Glomerular visceral epithelial cell (primary cell): ENCODE measurements at regions not wholly inside any gene's neighbourhood (a gene's known extent, or its start where the extent isn't known, plus 50 kb on each side); places are given as distances from the start of the nearest gene placed in this dataset.

Experiments
- DNase-seq: peaks from one replicate; pipeline ENCODE4 v3.0.0-alpha.2; 2016; ENCODE audit errors: extremely low spot score

- DNase-seq: no peak
These were observed 499.3 kb upstream of the ADAMTS16 start for GRCh38 chr5:4640795-4641194.

- DNase-seq: no peak
These were observed 497.6 kb upstream of the ADAMTS16 start for GRCh38 chr5:4642525-4642924.

GRCh38 chr5:4643190-4643589 lies 496.9 kb upstream of the ADAMTS16 start:
- no peak for DNase-seq

GRCh38 chr5:4643960-4644359 lies 496.2 kb upstream of the ADAMTS16 start:
- no peak for DNase-seq

- no peak for DNase-seq
These were observed 493.3 kb upstream of the ADAMTS16 start for GRCh38 chr5:4646715-4647375.

- DNase-seq: no peak
These were observed 492.2 kb upstream of the ADAMTS16 start for GRCh38 chr5:4647955-4648354.

- DNase-seq: no peak
These were observed 488.1 kb upstream of the ADAMTS16 start for GRCh38 chr5:4651806-4652565.

GRCh38 chr5:4653475-4653874 lies 486.7 kb upstream of the ADAMTS16 start:
- DNase-seq: no peak

- no peak for DNase-seq
These were observed 480.3 kb upstream of the ADAMTS16 start for GRCh38 chr5:4659851-4660250.

- no peak for DNase-seq
These were observed 478.8 kb upstream of the ADAMTS16 start for GRCh38 chr5:4661326-4661725.

GRCh38 chr5:4661836-4662235 lies 478.3 kb upstream of the ADAMTS16 start:
- DNase-seq: no peak

GRCh38 chr5:4662756-4663155 lies 477.4 kb upstream of the ADAMTS16 start:
- DNase-seq: no peak

GRCh38 chr5:4665911-4666310 lies 474.2 kb upstream of the ADAMTS16 start:
- no peak for DNase-seq

GRCh38 chr5:4674166-4674565 lies 466.0 kb upstream of the ADAMTS16 start:
- DNase-seq: no peak

- no peak for DNase-seq
These were observed 463.2 kb upstream of the ADAMTS16 start for GRCh38 chr5:4676934-4677333.

GRCh38 chr5:4684946-4685345 lies 455.2 kb upstream of the ADAMTS16 start:
- DNase-seq: no peak

- no peak for DNase-seq
These were observed 441.5 kb upstream of the ADAMTS16 start for GRCh38 chr5:4698596-4698995.

GRCh38 chr5:4699592-4699991 lies 440.5 kb upstream of the ADAMTS16 start:
- DNase-seq: no peak

- no peak for DNase-seq
These were observed 440.1 kb upstream of the ADAMTS16 start for GRCh38 chr5:4700069-4700468.

- no peak for DNase-seq
These were observed 439.3 kb upstream of the ADAMTS16 start for GRCh38 chr5:4700871-4701270.

- no peak for DNase-seq
These were observed 436.1 kb upstream of the ADAMTS16 start for GRCh38 chr5:4703931-4704458.

GRCh38 chr5:4704951-4705350 lies 435.2 kb upstream of the ADAMTS16 start:
- no peak for DNase-seq

GRCh38 chr5:4716781-4717180 lies 423.3 kb upstream of the ADAMTS16 start:
- DNase-seq: no peak
